ENCODE measurements at regions not wholly inside any gene's neighbourhood (a gene's known extent, or its start where the extent isn't known, plus 50 kb on each side); places are given as distances from the start of the nearest gene placed in this dataset.

DNA sequence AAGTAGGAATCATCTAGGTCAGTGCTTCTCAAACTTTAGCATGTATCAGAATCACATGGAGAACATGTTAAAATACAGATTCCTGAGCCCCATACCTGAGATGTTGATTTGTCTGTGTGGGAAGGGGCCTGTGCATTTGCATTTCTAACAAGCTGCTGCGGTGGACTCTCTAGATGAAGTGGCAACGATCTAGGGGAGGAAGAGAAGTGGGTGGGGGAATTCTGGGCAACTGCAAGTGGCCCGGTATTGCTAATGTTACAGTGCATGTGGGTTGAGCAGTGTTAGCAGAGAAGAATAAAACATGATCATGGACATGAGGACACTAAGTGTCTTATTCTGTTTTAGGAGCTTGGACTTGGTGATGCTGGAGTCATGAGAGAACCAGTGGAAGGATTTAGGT lies 329.0 kb downstream of the OLFM4 start:
- TF ChIP-seq, protein P1, sequence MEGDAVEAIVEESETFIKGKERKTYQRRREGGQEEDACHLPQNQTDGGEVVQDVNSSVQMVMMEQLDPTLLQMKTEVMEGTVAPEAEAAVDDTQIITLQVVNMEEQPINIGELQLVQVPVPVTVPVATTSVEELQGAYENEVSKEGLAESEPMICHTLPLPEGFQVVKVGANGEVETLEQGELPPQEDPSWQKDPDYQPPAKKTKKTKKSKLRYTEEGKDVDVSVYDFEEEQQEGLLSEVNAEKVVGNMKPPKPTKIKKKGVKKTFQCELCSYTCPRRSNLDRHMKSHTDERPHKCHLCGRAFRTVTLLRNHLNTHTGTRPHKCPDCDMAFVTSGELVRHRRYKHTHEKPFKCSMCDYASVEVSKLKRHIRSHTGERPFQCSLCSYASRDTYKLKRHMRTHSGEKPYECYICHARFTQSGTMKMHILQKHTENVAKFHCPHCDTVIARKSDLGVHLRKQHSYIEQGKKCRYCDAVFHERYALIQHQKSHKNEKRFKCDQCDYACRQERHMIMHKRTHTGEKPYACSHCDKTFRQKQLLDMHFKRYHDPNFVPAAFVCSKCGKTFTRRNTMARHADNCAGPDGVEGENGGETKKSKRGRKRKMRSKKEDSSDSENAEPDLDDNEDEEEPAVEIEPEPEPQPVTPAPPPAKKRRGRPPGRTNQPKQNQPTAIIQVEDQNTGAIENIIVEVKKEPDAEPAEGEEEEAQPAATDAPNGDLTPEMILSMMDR (IDR thresholded peaks at IDR 0.05; ENCODE audit: low read depth, low read length): no peak
- Histone ChIP-seq H3K36me3 (no peaks in the 10 kb centered on the region), H3K4me3 (no peak overlapping the region), H3K27ac (no peak overlapping the region), H3K9me3 (ENCODE audit: low read depth) (no peaks in the 10 kb centered on the region), H3K4me1 (ENCODE audit: low read depth) (no peaks in the 10 kb centered on the region), H3K27me3 (no peaks in the 10 kb centered on the region)
- no peak for DNase-seq (ENCODE audit: low read depth in 1 of 2, low spot score in 1 of 2)

DNA sequence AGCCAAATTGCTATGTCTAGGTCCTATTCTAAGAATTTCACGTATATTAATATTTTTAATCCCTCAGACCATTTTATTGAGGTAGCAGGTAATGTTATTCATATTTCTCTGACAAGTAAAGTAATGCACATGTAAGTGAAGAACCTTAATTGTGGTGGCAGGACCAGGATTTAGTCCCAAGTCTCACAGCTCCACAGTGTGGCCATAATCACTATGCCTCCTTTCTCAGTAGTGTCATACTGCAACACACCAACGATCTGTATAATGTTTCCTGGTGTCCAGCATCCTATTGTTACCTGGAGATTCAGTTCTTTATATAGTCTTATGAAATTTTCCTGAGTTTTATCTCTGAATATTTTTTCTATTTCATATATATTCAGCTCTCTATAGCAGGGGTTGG lies 340.3 kb downstream of the OLFM4 start:
- TF ChIP-seq, protein P1 (IDR thresholded peaks at IDR 0.05; ENCODE audit: low read depth, low read length): no peak
- no peak for DNase-seq (ENCODE audit: low read depth in 1 of 2, low spot score in 1 of 2)
- Histone ChIP-seq H3K4me1 (ENCODE audit: low read depth) (no peaks in the 10 kb centered on the region), H3K27me3 (no peaks in the 10 kb centered on the region), H3K9me3 (ENCODE audit: low read depth) (no peaks in the 10 kb centered on the region), H3K27ac (no peak overlapping the region), H3K4me3 (no peak overlapping the region), H3K36me3 (no peaks in the 10 kb centered on the region)

GRCh38 chr13:53379485-53379884 lies 350.9 kb downstream of the OLFM4 start:
- no peak overlapping the region for H3K4me3 ChIP-seq
- H3K27ac ChIP-seq: no peak overlapping the region
- no peaks in the 10 kb centered on the region for H3K27me3 ChIP-seq
- H3K36me3 ChIP-seq: no peaks in the 10 kb centered on the region
- H3K9me3 ChIP-seq (ENCODE audit: low read depth): no peaks in the 10 kb centered on the region
- TF ChIP-seq, protein P1 (IDR thresholded peaks at IDR 0.05; ENCODE audit: low read depth, low read length): no peak
- DNase-seq (ENCODE audit: low read depth in 1 of 2, low spot score in 1 of 2): no peak
- no peaks in the 10 kb centered on the region for H3K4me1 ChIP-seq (ENCODE audit: low read depth)

DNA sequence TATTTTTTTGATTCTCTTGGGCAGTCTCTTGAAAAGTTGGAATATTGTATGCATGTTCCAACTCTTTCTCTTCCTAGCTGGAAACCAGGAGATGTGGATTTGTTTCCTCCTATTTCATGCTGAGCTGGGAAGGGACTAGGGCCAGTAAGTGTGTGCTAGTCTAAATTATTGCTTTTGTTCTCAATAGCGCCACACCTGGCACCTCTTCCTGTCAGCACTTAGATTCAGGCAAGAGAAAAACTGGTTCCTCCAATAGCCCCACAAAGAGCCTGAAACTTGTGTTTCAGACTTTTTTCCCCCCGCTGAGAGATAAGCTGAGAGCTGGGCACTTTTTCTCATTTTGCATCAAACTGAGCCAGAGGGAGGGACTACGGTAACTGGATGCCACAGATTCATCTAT lies 353.4 kb downstream of the OLFM4 start:
- DNase-seq (ENCODE audit: low read depth in 1 of 2, low spot score in 1 of 2): peak in 1 of 2 donors; percentile 23
- H3K4me1 ChIP-seq (ENCODE audit: low read depth): no peaks in the 10 kb centered on the region
- H3K27me3 ChIP-seq: no peaks in the 10 kb centered on the region
- H3K36me3 ChIP-seq: no peaks in the 10 kb centered on the region
- TF ChIP-seq, protein P1 (IDR thresholded peaks at IDR 0.05; ENCODE audit: low read depth, low read length): no peak
- no peaks in the 10 kb centered on the region for H3K9me3 ChIP-seq (ENCODE audit: low read depth)
- no peak overlapping the region for H3K27ac ChIP-seq
- no peak overlapping the region for H3K4me3 ChIP-seq

- Histone ChIP-seq H3K36me3 (no peaks in the 10 kb centered on the region), H3K9me3 (ENCODE audit: low read depth) (no peaks in the 10 kb centered on the region), H3K27me3 (no peaks in the 10 kb centered on the region), H3K4me3 (no peak overlapping the region), H3K27ac (no peak overlapping the region), H3K4me1 (ENCODE audit: low read depth) (no peaks in the 10 kb centered on the region)
- no peak for DNase-seq (ENCODE audit: low read depth in 1 of 2, low spot score in 1 of 2)
- TF ChIP-seq, protein P1 (IDR thresholded peaks at IDR 0.05; ENCODE audit: low read depth, low read length): no peak
Observed at GRCh38 chr13:53398051-53398450, 369.4 kb downstream of the OLFM4 start.

- H3K4me3 ChIP-seq: no peak overlapping the region
- no peaks in the 10 kb centered on the region for H3K4me1 ChIP-seq (ENCODE audit: low read depth)
- no peaks in the 10 kb centered on the region for H3K27me3 ChIP-seq
- no peaks in the 10 kb centered on the region for H3K9me3 ChIP-seq (ENCODE audit: low read depth)
- H3K36me3 ChIP-seq: no peaks in the 10 kb centered on the region
- DNase-seq (ENCODE audit: low read depth in 1 of 2, low spot score in 1 of 2): peak in 1 of 2 donors; percentile 56
- no peak overlapping the region for H3K27ac ChIP-seq
- TF ChIP-seq, protein P1 (IDR thresholded peaks at IDR 0.05; ENCODE audit: low read depth, low read length): no peak
Observed at GRCh38 chr13:53405616-53406015, 377.0 kb downstream of the OLFM4 start.
